Chondrocyte (in vitro differentiated cells): ENCODE measurements at regions not wholly inside any gene's neighbourhood (a gene's known extent, or its start where the extent isn't known, plus 50 kb on each side); places are given as distances from the start of the nearest gene placed in this dataset.

ENCODE experiments used
- DNase-seq: peaks from one replicate; pipeline ENCODE4 v3.0.0; 2021; ENCODE audit warnings: mixed read lengths, low spot score
- H3K27ac Mint-ChIP-seq: one replicate; pipeline ENCODE4 v1.8.0; 2021; ENCODE audit warnings: mild to moderate bottlenecking, moderate library complexity, mixed read lengths; ENCODE audit not compliant: unreplicated experiment
- H3K27me3 Mint-ChIP-seq: 2 replicates; pipeline ENCODE4 v1.8.0; 2021; ENCODE audit warnings: low read depth, mixed read lengths
- H3K36me3 Mint-ChIP-seq: 2 replicates; pipeline ENCODE4 v1.8.0; 2021; ENCODE audit warnings: low read depth, mixed read lengths
- H3K4me1 Mint-ChIP-seq: 2 replicates; pipeline ENCODE4 v1.8.0; 2021; ENCODE audit warnings: low read depth, mild to moderate bottlenecking, mixed read lengths
- H3K4me3 Mint-ChIP-seq: one replicate; pipeline ENCODE4 v1.8.0; 2021; ENCODE audit warnings: mild to moderate bottlenecking, moderate library complexity, mixed read lengths; ENCODE audit not compliant: unreplicated experiment
- H3K9me3 Mint-ChIP-seq: 2 replicates; pipeline ENCODE4 v1.8.0; 2021; ENCODE audit warnings: low read depth, mixed read lengths
- CTCF ChIP-seq: fragments of 200-600 bp; sonication (generic); IDR thresholded peaks from 2 replicates; pipeline ENCODE4 v1.5.0; 2021; ENCODE audit warnings: antibody characterized with exemption, mild to moderate bottlenecking, moderate library complexity

GRCh38 chr5:159467666-159468065 is 137.4 kb upstream of the IL12B start:
- Mint-ChIP-seq H3K27me3 (peaks cover 12% of the 10 kb centered on the region), H3K4me1 (no peaks in the 10 kb centered on the region), H3K4me3 (no peak overlapping the region), H3K9me3 (no peaks in the 10 kb centered on the region), H3K36me3 (no peaks in the 10 kb centered on the region), H3K27ac (no peak overlapping the region)
- DNase-seq: no peak
- no peak for TF ChIP-seq CTCF

GRCh38 chr5:159469496-159470372 is 139.4 kb upstream of the IL12B start:
- H3K27ac Mint-ChIP-seq: no peak overlapping the region
- no peak overlapping the region for H3K4me3 Mint-ChIP-seq
- H3K36me3 Mint-ChIP-seq: peaks cover 3% of the 10 kb centered on the region
- no peak for TF ChIP-seq CTCF
- no peak for DNase-seq
- peaks cover 14% of the 10 kb centered on the region for H3K9me3 Mint-ChIP-seq
- H3K4me1 Mint-ChIP-seq: no peaks in the 10 kb centered on the region
- H3K27me3 Mint-ChIP-seq: peaks cover 25% of the 10 kb centered on the region

- H3K4me3 Mint-ChIP-seq: no peak overlapping the region
- peaks cover 6% of the 10 kb centered on the region for H3K36me3 Mint-ChIP-seq
- H3K27me3 Mint-ChIP-seq: peaks cover 31% of the 10 kb centered on the region
- H3K4me1 Mint-ChIP-seq: no peaks in the 10 kb centered on the region
- peaks cover 31% of the 10 kb centered on the region for H3K9me3 Mint-ChIP-seq
- no peak for DNase-seq
- no peak overlapping the region for H3K27ac Mint-ChIP-seq
- TF ChIP-seq CTCF: no peak
These were observed 141.6 kb upstream of the IL12B start for GRCh38 chr5:159471904-159472303.

- Mint-ChIP-seq H3K36me3 (peaks cover 6% of the 10 kb centered on the region), H3K4me1 (no peaks in the 10 kb centered on the region), H3K27me3 (peaks cover 31% of the 10 kb centered on the region), H3K9me3 (peaks cover 31% of the 10 kb centered on the region), H3K4me3 (no peak overlapping the region), H3K27ac (no peak overlapping the region)
- no peak for DNase-seq
- TF ChIP-seq CTCF: no peak
These were observed 144.7 kb upstream of the IL12B start for GRCh38 chr5:159475026-159475425.

GRCh38 chr5:159478950-159479349 is 148.7 kb upstream of the IL12B start:
- Mint-ChIP-seq H3K4me3 (no peak overlapping the region), H3K36me3 (peaks cover 6% of the 10 kb centered on the region), H3K4me1 (no peaks in the 10 kb centered on the region), H3K27ac (no peak overlapping the region), H3K9me3 (peaks cover 23% of the 10 kb centered on the region), H3K27me3 (peaks cover 34% of the 10 kb centered on the region)
- DNase-seq: no peak
- no peak for TF ChIP-seq CTCF
